SU-DHL-6 (cell line): ENCODE measurements at regions not wholly inside any gene's neighbourhood (a gene's known extent, or its start where the extent isn't known, plus 50 kb on each side); places are given as distances from the start of the nearest gene placed in this dataset.
"Not testable (repeated sequence)": the region's sequence is repeated elsewhere in the genome, so short reads cannot be mapped to it uniquely, and the experiment has no call there.

Source experiments
- EZH2phosphoT487 ChIP-seq: fragments of 200-600 bp; sonication (generic), shearing (Covaris generic); conservative IDR thresholded peaks from 2 replicates; pipeline ENCODE4 v1.6.1; 2018; ENCODE audit warnings: mild to moderate bottlenecking, antibody characterized with exemption, low read length, moderate library complexity, mixed read lengths
- TF ChIP-seq, protein P1 (sequence below): fragments of 200-600 bp; sonication (generic); IDR thresholded peaks from one replicate; pipeline ENCODE4 v1.5.1; 2017; ENCODE audit warnings: antibody characterized with exemption, mild to moderate bottlenecking, low read length, moderate library complexity; ENCODE audit not compliant: insufficient read depth, poor library complexity, severe bottlenecking

DNA sequence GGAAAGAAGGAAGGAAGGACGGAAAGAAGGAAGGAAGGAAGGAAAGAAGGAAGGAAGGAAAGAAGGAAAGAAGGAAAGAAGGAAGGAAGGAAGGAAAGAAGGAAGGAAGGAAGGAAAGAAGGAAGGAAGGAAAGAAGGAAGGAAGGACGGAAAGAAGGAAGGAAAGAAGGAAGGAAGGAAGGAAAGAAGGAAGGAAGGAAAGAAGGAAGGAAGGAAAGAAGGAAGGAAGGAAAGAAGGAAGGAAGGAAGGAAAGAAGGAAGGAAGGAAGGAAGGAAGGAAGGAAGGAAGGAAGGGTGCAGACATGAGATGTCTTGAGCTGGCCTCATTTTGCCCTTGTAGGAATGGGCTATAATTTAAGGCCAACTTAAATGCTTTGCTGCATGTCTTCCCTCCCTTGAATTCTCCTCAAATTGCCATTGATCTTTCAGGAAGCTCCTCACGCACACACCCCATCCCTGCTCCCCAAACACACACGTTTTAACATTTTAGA is 172.1 kb upstream of the NOX3 start:
- TF ChIP-seq, protein P1, sequence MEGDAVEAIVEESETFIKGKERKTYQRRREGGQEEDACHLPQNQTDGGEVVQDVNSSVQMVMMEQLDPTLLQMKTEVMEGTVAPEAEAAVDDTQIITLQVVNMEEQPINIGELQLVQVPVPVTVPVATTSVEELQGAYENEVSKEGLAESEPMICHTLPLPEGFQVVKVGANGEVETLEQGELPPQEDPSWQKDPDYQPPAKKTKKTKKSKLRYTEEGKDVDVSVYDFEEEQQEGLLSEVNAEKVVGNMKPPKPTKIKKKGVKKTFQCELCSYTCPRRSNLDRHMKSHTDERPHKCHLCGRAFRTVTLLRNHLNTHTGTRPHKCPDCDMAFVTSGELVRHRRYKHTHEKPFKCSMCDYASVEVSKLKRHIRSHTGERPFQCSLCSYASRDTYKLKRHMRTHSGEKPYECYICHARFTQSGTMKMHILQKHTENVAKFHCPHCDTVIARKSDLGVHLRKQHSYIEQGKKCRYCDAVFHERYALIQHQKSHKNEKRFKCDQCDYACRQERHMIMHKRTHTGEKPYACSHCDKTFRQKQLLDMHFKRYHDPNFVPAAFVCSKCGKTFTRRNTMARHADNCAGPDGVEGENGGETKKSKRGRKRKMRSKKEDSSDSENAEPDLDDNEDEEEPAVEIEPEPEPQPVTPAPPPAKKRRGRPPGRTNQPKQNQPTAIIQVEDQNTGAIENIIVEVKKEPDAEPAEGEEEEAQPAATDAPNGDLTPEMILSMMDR: not testable (repeated sequence)
- TF ChIP-seq EZH2phosphoT487: not testable (repeated sequence)
